ENCODE measurements at regions not wholly inside any gene's neighbourhood (a gene's known extent, or its start where the extent isn't known, plus 50 kb on each side); places are given as distances from the start of the nearest gene placed in this dataset.

DNA sequence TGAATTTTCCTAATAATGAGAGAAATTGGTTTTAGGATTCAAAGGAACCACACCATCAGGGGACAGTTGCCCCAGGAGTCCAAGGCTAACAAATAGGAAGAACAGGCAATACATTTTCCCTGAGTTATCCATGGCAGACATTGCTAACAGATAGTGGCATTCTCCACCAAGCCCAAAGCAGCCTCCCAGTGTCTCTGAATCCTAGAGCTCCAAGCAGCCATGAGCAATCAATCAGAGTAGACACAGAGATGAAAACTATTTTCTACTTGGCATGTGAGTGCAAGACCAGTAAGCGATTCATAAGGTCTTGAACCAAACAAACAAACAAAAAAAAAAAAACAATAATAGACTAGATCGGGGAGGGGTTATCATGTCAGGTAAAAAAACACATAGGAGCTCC is 515.7 kb downstream of the MED13L start:
- peaks cover 8% of the 10 kb centered on the region for H3K4me1 ChIP-seq (ENCODE audit: insufficient read depth)
- no peak overlapping the region for H2AFZ ChIP-seq
- no peaks in the 10 kb centered on the region for H4K20me1 ChIP-seq (ENCODE audit: insufficient read depth, poor library complexity, severe bottlenecking)
- H3K4me2 ChIP-seq, result peak overlapping the region; percentile 70
- no peaks in the 10 kb centered on the region for H3K27me3 ChIP-seq
- no peaks in the 10 kb centered on the region for H3K36me3 ChIP-seq (replicated peaks; ENCODE audit: insufficient read depth, low read depth)
- peak; percentile 39 for DNase-seq (ENCODE audit: low spot score)
- no peak for TF ChIP-seq EZH2 (IDR thresholded peaks at IDR 0.05; ENCODE audit: borderline replicate concordance)
- peak overlapping the region; percentile 91 for H3K27ac ChIP-seq
- 61% methylated on average over 2 of the region's 2 CpGs for WGBS (ENCODE audit: low lambda C conversion rate, missing lambda C conversion rate)
- H3K79me2 ChIP-seq, result peaks cover 47% of the 10 kb centered on the region
- peak overlapping the region; percentile 14 for H3K4me3 ChIP-seq
- H3K9me2 ChIP-seq (replicated peaks; ENCODE audit: insufficient read depth), result no peaks in the 10 kb centered on the region
- H3K9me3 ChIP-seq (ENCODE audit: low read depth), result no peaks in the 10 kb centered on the region

DNA sequence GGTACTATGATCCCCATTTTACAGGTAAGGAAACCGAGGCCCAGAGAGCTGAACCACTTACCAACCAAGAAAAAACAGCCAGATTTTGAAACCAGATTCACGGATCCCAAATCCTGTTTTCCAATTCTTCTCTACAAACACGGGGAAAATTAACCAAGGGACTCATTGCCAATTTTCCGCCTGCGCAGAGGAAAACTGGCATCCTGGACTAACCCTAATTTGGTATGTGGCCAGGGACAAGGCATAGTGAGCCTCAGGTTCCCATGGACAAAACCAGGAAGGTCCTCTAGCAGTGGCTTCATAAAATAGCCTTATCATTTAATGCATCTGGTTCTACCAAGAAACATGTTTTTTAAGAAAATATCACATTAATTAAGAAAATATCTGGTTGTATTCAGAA is 517.3 kb downstream of the MED13L start:
- no peaks in the 10 kb centered on the region for H3K27me3 ChIP-seq
- H4K20me1 ChIP-seq (ENCODE audit: insufficient read depth, poor library complexity, severe bottlenecking), result no peaks in the 10 kb centered on the region
- no peaks in the 10 kb centered on the region for H3K9me2 ChIP-seq (replicated peaks; ENCODE audit: insufficient read depth)
- TF ChIP-seq EZH2phosphoT487 (IDR thresholded peaks at IDR 0.05; ENCODE audit: low read depth, severe bottlenecking, unreplicated experiment) (no peak), EZH2 (IDR thresholded peaks at IDR 0.05; ENCODE audit: borderline replicate concordance) (no peak)
- TF ChIP-seq, protein P1, sequence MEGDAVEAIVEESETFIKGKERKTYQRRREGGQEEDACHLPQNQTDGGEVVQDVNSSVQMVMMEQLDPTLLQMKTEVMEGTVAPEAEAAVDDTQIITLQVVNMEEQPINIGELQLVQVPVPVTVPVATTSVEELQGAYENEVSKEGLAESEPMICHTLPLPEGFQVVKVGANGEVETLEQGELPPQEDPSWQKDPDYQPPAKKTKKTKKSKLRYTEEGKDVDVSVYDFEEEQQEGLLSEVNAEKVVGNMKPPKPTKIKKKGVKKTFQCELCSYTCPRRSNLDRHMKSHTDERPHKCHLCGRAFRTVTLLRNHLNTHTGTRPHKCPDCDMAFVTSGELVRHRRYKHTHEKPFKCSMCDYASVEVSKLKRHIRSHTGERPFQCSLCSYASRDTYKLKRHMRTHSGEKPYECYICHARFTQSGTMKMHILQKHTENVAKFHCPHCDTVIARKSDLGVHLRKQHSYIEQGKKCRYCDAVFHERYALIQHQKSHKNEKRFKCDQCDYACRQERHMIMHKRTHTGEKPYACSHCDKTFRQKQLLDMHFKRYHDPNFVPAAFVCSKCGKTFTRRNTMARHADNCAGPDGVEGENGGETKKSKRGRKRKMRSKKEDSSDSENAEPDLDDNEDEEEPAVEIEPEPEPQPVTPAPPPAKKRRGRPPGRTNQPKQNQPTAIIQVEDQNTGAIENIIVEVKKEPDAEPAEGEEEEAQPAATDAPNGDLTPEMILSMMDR (IDR thresholded peaks at IDR 0.05; ENCODE audit: poor library complexity), result no peak
- H3K9me3 ChIP-seq (ENCODE audit: low read depth), result no peaks in the 10 kb centered on the region
- H3K27ac ChIP-seq, result peak overlapping the region; percentile 91
- H3K4me1 ChIP-seq (ENCODE audit: insufficient read depth), result peaks cover 8% of the 10 kb centered on the region
- no peaks in the 10 kb centered on the region for H3K36me3 ChIP-seq (replicated peaks; ENCODE audit: insufficient read depth, low read depth)
- peaks cover 56% of the 10 kb centered on the region for H3K79me2 ChIP-seq
- peak overlapping the region; percentile 70 for H3K4me2 ChIP-seq
- no peak overlapping the region for H3K4me3 ChIP-seq
- 66% methylated on average over 5 of the region's 5 CpGs for WGBS (ENCODE audit: low lambda C conversion rate, missing lambda C conversion rate)
- H2AFZ ChIP-seq, result no peak overlapping the region
- no peak for DNase-seq (ENCODE audit: low spot score)

DNA sequence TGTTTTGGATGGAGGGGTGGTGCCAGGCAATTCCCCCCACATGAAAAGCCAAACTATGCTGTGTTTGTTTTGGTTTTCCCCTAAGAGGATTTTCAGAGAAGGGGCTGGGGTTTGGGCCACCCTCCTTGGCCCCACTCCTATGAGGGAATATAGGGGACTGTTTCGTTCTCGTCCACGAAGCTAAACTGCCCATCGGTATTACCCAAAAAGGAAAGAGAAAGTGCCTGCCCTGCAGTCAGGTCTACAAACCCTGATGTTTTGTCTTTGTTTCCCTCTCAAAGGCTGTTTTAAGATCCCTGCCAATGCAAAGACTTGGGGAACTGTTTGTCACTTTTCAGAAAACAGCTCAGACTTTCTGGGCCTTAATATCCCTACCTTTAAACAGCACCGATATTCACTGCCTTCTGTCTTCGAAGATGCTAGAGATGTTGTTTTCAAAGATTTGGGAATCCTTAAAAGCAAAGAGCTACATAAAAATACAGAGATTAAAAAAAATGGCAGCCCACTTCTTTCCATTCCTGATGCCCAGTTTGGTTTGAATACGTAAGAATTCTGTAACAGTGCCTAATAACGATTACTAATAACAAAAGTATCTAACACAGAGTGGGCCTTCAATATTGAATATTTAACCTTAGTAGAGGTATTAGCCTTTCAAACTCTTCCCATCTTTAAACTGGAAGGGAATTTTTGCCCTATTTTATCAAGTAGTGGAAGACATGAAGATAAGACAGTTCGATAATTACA is 518.4 kb downstream of the MED13L start:
- Histone ChIP-seq H3K27ac (peak overlapping the region; percentile 91), H2AFZ (no peak overlapping the region), H3K36me3 (replicated peaks; ENCODE audit: insufficient read depth, low read depth) (no peaks in the 10 kb centered on the region), H4K20me1 (ENCODE audit: insufficient read depth, poor library complexity, severe bottlenecking) (no peaks in the 10 kb centered on the region), H3K9me3 (ENCODE audit: low read depth) (no peaks in the 10 kb centered on the region), H3K4me2 (peak overlapping the region; percentile 70), H3K4me1 (ENCODE audit: insufficient read depth) (peaks cover 6% of the 10 kb centered on the region), H3K4me3 (no peak overlapping the region), H3K27me3 (no peaks in the 10 kb centered on the region), H3K9me2 (replicated peaks; ENCODE audit: insufficient read depth) (no peaks in the 10 kb centered on the region), H3K79me2 (peaks cover 60% of the 10 kb centered on the region)
- no peak for DNase-seq (ENCODE audit: low spot score)
- 57% methylated on average over 9 of the region's 9 CpGs for WGBS (ENCODE audit: low lambda C conversion rate, missing lambda C conversion rate)
- TF ChIP-seq, protein P1 (IDR thresholded peaks at IDR 0.05; ENCODE audit: poor library complexity), result no peak
- TF ChIP-seq EZH2phosphoT487 (IDR thresholded peaks at IDR 0.05; ENCODE audit: low read depth, severe bottlenecking, unreplicated experiment) (no peak), EZH2 (IDR thresholded peaks at IDR 0.05; ENCODE audit: borderline replicate concordance) (no peak)

DNA sequence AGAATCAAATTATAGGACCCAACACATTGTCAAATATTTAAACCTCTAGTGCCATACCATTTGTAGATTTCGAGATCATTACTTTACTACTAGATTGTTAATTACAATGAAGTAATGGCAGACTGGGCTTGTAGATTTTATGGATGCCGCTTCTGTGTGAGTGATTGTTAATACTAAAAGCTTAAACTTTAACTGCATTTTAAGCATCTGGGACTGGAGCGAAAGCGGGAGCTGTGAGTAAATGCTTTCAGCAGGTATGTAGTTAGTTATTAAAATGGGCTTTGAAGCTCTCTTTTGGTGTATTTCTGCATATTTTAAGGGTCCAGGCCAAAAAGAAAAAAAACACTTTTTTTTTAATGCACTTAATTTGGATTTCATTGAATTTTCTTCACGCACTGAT is 519.3 kb downstream of the MED13L start:
- Histone ChIP-seq H3K4me2 (peak overlapping the region; percentile 70), H3K27ac (peak overlapping the region; percentile 91), H3K9me2 (replicated peaks; ENCODE audit: insufficient read depth) (no peaks in the 10 kb centered on the region), H3K36me3 (replicated peaks; ENCODE audit: insufficient read depth, low read depth) (no peaks in the 10 kb centered on the region), H3K4me1 (ENCODE audit: insufficient read depth) (no peaks in the 10 kb centered on the region), H4K20me1 (ENCODE audit: insufficient read depth, poor library complexity, severe bottlenecking) (no peaks in the 10 kb centered on the region), H3K79me2 (peaks cover 67% of the 10 kb centered on the region), H2AFZ (no peak overlapping the region), H3K9me3 (ENCODE audit: low read depth) (no peaks in the 10 kb centered on the region), H3K27me3 (no peaks in the 10 kb centered on the region), H3K4me3 (no peak overlapping the region)
- TF ChIP-seq EZH2 (IDR thresholded peaks at IDR 0.05; ENCODE audit: borderline replicate concordance) (no peak), EZH2phosphoT487 (IDR thresholded peaks at IDR 0.05; ENCODE audit: low read depth, severe bottlenecking, unreplicated experiment) (no peak)
- TF ChIP-seq, protein P1 (IDR thresholded peaks at IDR 0.05; ENCODE audit: poor library complexity), result no peak
- WGBS (ENCODE audit: low lambda C conversion rate, missing lambda C conversion rate), result 46% methylated on average over 5 of the region's 5 CpGs
- no peak for DNase-seq (ENCODE audit: low spot score)

All from hepatocyte (in vitro differentiated cells).